ENCODE measurements at regions not wholly inside any gene's neighbourhood (a gene's known extent, or its start where the extent isn't known, plus 50 kb on each side); places are given as distances from the start of the nearest gene placed in this dataset.

- DNase-seq (ENCODE audit: low read depth in 4 of 4, low spot score in 3 of 4), result no peak
These were observed 168.5 kb upstream of the TCERG1L start for GRCh38 chr10:131480066-131480465.

- DNase-seq (ENCODE audit: low read depth in 4 of 4, low spot score in 3 of 4), result no peak
These were observed 169.3 kb upstream of the TCERG1L start for GRCh38 chr10:131480861-131481260.

- no peak for DNase-seq (ENCODE audit: low read depth in 4 of 4, low spot score in 3 of 4)
These were observed 174.2 kb upstream of the TCERG1L start for GRCh38 chr10:131485732-131486131.

GRCh38 chr10:131487822-131488221 lies 176.3 kb upstream of the TCERG1L start:
- DNase-seq (ENCODE audit: low read depth in 4 of 4, low spot score in 3 of 4), result no peak

GRCh38 chr10:131490991-131491594 lies 179.6 kb upstream of the TCERG1L start:
- DNase-seq (ENCODE audit: low read depth in 4 of 4, low spot score in 3 of 4), result no peak

GRCh38 chr10:131492211-131492857 lies 180.8 kb upstream of the TCERG1L start:
- DNase-seq (ENCODE audit: low read depth in 4 of 4, low spot score in 3 of 4), result no peak

GRCh38 chr10:131493432-131493831 lies 181.9 kb upstream of the TCERG1L start:
- DNase-seq (ENCODE audit: low read depth in 4 of 4, low spot score in 3 of 4), result no peak

- no peak for DNase-seq (ENCODE audit: low read depth in 4 of 4, low spot score in 3 of 4)
These were observed 182.9 kb upstream of the TCERG1L start for GRCh38 chr10:131494451-131494850.

- no peak for DNase-seq (ENCODE audit: low read depth in 4 of 4, low spot score in 3 of 4)
These were observed 183.7 kb upstream of the TCERG1L start for GRCh38 chr10:131495224-131495623.

GRCh38 chr10:131495892-131496291 lies 184.4 kb upstream of the TCERG1L start:
- no peak for DNase-seq (ENCODE audit: low read depth in 4 of 4, low spot score in 3 of 4)

GRCh38 chr10:131496351-131497052 lies 185.0 kb upstream of the TCERG1L start:
- DNase-seq (ENCODE audit: low read depth in 4 of 4, low spot score in 3 of 4), result no peak

- no peak for DNase-seq (ENCODE audit: low read depth in 4 of 4, low spot score in 3 of 4)
These were observed 188.0 kb upstream of the TCERG1L start for GRCh38 chr10:131499566-131499965.

- DNase-seq (ENCODE audit: low read depth in 4 of 4, low spot score in 3 of 4), result no peak
These were observed 188.7 kb upstream of the TCERG1L start for GRCh38 chr10:131500181-131500580.

GRCh38 chr10:131500892-131501291 lies 189.4 kb upstream of the TCERG1L start:
- DNase-seq (ENCODE audit: low read depth in 4 of 4, low spot score in 3 of 4), result no peak

- no peak for DNase-seq (ENCODE audit: low read depth in 4 of 4, low spot score in 3 of 4)
These were observed 192.5 kb upstream of the TCERG1L start for GRCh38 chr10:131503992-131504391.

- DNase-seq (ENCODE audit: low read depth in 4 of 4, low spot score in 3 of 4), result no peak
These were observed 199.9 kb upstream of the TCERG1L start for GRCh38 chr10:131511391-131511790.

GRCh38 chr10:131512852-131513251 lies 201.3 kb upstream of the TCERG1L start:
- DNase-seq (ENCODE audit: low read depth in 4 of 4, low spot score in 3 of 4), result no peak

- DNase-seq (ENCODE audit: low read depth in 4 of 4, low spot score in 3 of 4), result no peak
These were observed 201.9 kb upstream of the TCERG1L start for GRCh38 chr10:131513445-131513844.

- no peak for DNase-seq (ENCODE audit: low read depth in 4 of 4, low spot score in 3 of 4)
These were observed 202.4 kb upstream of the TCERG1L start for GRCh38 chr10:131513901-131514300.

GRCh38 chr10:131514454-131514853 lies 202.9 kb upstream of the TCERG1L start:
- DNase-seq (ENCODE audit: low read depth in 4 of 4, low spot score in 3 of 4), result no peak

GRCh38 chr10:131516285-131516684 lies 204.8 kb upstream of the TCERG1L start:
- DNase-seq (ENCODE audit: low read depth in 4 of 4, low spot score in 3 of 4), result no peak

- DNase-seq (ENCODE audit: low read depth in 4 of 4, low spot score in 3 of 4), result no peak
These were observed 206.3 kb upstream of the TCERG1L start for GRCh38 chr10:131517781-131518180.
